SK-N-SH (cell line): ENCODE measurements at regions not wholly inside any gene's neighbourhood (a gene's known extent, or its start where the extent isn't known, plus 50 kb on each side); places are given as distances from the start of the nearest gene placed in this dataset.

ENCODE experiments used
- CTCF ChIA-PET: fragments of 300-600, 350-600 bp; formaldehyde crosslinking; extraction: SDS; loops from one replicate; lab custom pipeline; 2021; lab: Yijun Ruan, JAX
- POLR2A ChIA-PET: fragments of 350-600 bp; sonication (Branson Sonifier 250); formaldehyde crosslinking; extraction: SDS; loops from one replicate; lab custom pipeline; 2020; ENCODE audit warnings: antibody characterized with exemption, inconsistent platforms; lab: Yijun Ruan, JAX
- DNase-seq: peaks from one replicate; pipeline ENCODE4 v3.0.0; 2012
- H2AFZ ChIP-seq: fragments of 200-600 bp; sonication (generic); 2 replicates; pipeline ENCODE4 v1.8.1; 2016; ENCODE audit warnings: antibody characterized with exemption, mild to moderate bottlenecking, low read depth
- H3F3A ChIP-seq: fragments of 200-600 bp; sonication (generic); replicated peaks from 2 replicates; pipeline ENCODE3; 2016; ENCODE audit warnings: antibody characterized with exemption, mild to moderate bottlenecking; ENCODE audit not compliant: insufficient read depth
- H3K27ac ChIP-seq, 2 experiments: fragments of 200-500 bp in 1 of 2; fragments of 200-600 bp in 1 of 2; sonication (Bioruptor generic) in 1 of 2; sonication (generic), shearing (Covaris generic) in 1 of 2; 2 replicates each; pipeline versions ENCODE4 v1.5.1 to v1.6.1; 2014 to 2016; ENCODE audit warnings: low read depth in 2 of 2, inconsistent platforms in 1 of 2, low read length in 1 of 2, mild to moderate bottlenecking in 1 of 2, mixed read lengths in 1 of 2
- H3K27me3 ChIP-seq: fragments of 200-600 bp; sonication (generic), shearing (Covaris generic); 2 replicates; pipeline ENCODE4 v1.6.1; 2016; ENCODE audit warnings: mixed run types; ENCODE audit not compliant: insufficient read depth
- H3K36me3 ChIP-seq, 2 experiments: fragments of 200-500 bp in 1 of 2; fragments of 200-600 bp in 1 of 2; sonication (Bioruptor generic) in 1 of 2; sonication (generic) in 1 of 2; replicated peaks in 1 of 2; 2 replicates each; pipeline versions ENCODE3 to v1.5.1; 2014 to 2016; ENCODE audit warnings: low read length in 1 of 2, mild to moderate bottlenecking in 1 of 2; ENCODE audit not compliant: insufficient read depth in 2 of 2, control insufficient read depth in 1 of 2
- H3K4me1 ChIP-seq, 2 experiments: fragments of 200-500 bp in 1 of 2; fragments of 200-600 bp in 1 of 2; sonication (Bioruptor generic) in 1 of 2; sonication (generic), shearing (Covaris generic) in 1 of 2; 2 replicates each; pipeline versions ENCODE4 v1.5.1 to v1.6.1; 2014 to 2016; ENCODE audit warnings: low read depth in 1 of 2, low read length in 1 of 2, mixed run types in 1 of 2; ENCODE audit not compliant: insufficient read depth in 2 of 2, control insufficient read depth in 1 of 2
- H3K4me2 ChIP-seq: fragments of 200-600 bp; sonication (generic), shearing (Covaris generic); 2 replicates; pipeline ENCODE4 v1.6.1; 2017; ENCODE audit warnings: mixed run types
- H3K4me3 ChIP-seq, 2 experiments: fragments of 200-500 bp in 1 of 2; fragments of 200-600 bp in 1 of 2; sonication (Bioruptor generic) in 1 of 2; sonication (generic), shearing (Covaris generic) in 1 of 2; 2 replicates each; pipeline versions ENCODE4 v1.5.1 to v1.8.1; 2014 to 2016; ENCODE audit warnings: low read depth in 2 of 2, inconsistent platforms in 1 of 2, low read length in 1 of 2, mild to moderate bottlenecking in 1 of 2, mixed read lengths in 1 of 2, moderate library complexity in 1 of 2
- H3K79me2 ChIP-seq: fragments of 200-600 bp; sonication (generic); 2 replicates; pipeline ENCODE4 v1.8.1; 2017; ENCODE audit warnings: mild to moderate bottlenecking; ENCODE audit not compliant: insufficient read depth
- H3K9ac ChIP-seq: fragments of 200-600 bp; sonication (generic); 2 replicates; pipeline ENCODE4 v1.6.1; 2017; ENCODE audit warnings: mixed run types
- H3K9me2 ChIP-seq: fragments of 200-600 bp; sonication (generic); 2 replicates; pipeline ENCODE4 v1.6.1; 2017; ENCODE audit warnings: mixed run types
- H3K9me3 ChIP-seq: fragments of 200-600 bp; sonication (generic); 2 replicates; pipeline ENCODE4 v1.6.1; 2017; ENCODE audit warnings: mixed run types, mild to moderate bottlenecking, moderate library complexity
- H4K20me1 ChIP-seq: fragments of 200-600 bp; sonication (generic); 2 replicates; pipeline ENCODE4 v1.6.1; 2017; ENCODE audit warnings: mild to moderate bottlenecking, mixed run types; ENCODE audit not compliant: insufficient read depth
- EP300 ChIP-seq, 2 experiments: IDR thresholded peaks; 2 replicates each; pipeline versions ENCODE4 v1.4.0 to v1.6.1; 2012; ENCODE audit warnings: borderline replicate concordance in 1 of 2, low read depth in 1 of 2, low read length in 1 of 2
- GATA2 ChIP-seq: sonication (generic); formaldehyde crosslinking; IDR thresholded peaks from 2 replicates; pipeline ENCODE4 v1.5.0; 2020; ENCODE audit warnings: mild to moderate bottlenecking, missing genetic modification reagents
- MEF2A ChIP-seq: IDR thresholded peaks from 2 replicates; pipeline ENCODE4 v1.4.0; 2012; ENCODE audit warnings: low read depth, borderline replicate concordance
- POLR2AphosphoS5 ChIP-seq: IDR thresholded peaks from 2 replicates; pipeline ENCODE4 v1.6.1; 2012; ENCODE audit warnings: low read depth, low read length
- RAD21 ChIP-seq: IDR thresholded peaks from 2 replicates; pipeline ENCODE4 v1.6.1; 2012; ENCODE audit warnings: mild to moderate bottlenecking, low read length
- RFX5 ChIP-seq: IDR thresholded peaks from 2 replicates; pipeline ENCODE4 v1.6.1; 2012; ENCODE audit warnings: mild to moderate bottlenecking, improper control_type of control experiment, low read length
- SIN3A ChIP-seq: IDR thresholded peaks from 2 replicates; pipeline ENCODE4 v1.6.1; 2012; ENCODE audit warnings: low read depth, mild to moderate bottlenecking, low read length, moderate library complexity, borderline replicate concordance
- TCF12 ChIP-seq: IDR thresholded peaks from 2 replicates; pipeline ENCODE4 v1.4.0; 2012
- TEAD4 ChIP-seq: IDR thresholded peaks from 2 replicates; pipeline ENCODE4 v1.4.0; 2012; ENCODE audit warnings: mild to moderate bottlenecking, borderline replicate concordance; ENCODE audit not compliant: insufficient read depth
- YY1 ChIP-seq: IDR thresholded peaks from 2 replicates; pipeline ENCODE4 v1.4.0; 2012; ENCODE audit warnings: low read depth, mild to moderate bottlenecking
- WGBS: methylation state at CpG from one replicate; pipeline ENCODE4 v1.1.6; 2017; ENCODE audit warnings: low lambda C conversion rate; 5-methylcytosine and 5-hydroxymethylcytosine counted together
- TF ChIP-seq, protein P1 (sequence below): fragments of 150-350 bp; IDR thresholded peaks from 2 replicates; pipeline ENCODE4 v1.6.1; 2016; ENCODE audit warnings: mild to moderate bottlenecking, low read depth, low read length
- TF ChIP-seq, protein P2 (sequence below): IDR thresholded peaks from 2 replicates; pipeline ENCODE4 v1.4.0; 2012; ENCODE audit warnings: low read depth

DNA sequence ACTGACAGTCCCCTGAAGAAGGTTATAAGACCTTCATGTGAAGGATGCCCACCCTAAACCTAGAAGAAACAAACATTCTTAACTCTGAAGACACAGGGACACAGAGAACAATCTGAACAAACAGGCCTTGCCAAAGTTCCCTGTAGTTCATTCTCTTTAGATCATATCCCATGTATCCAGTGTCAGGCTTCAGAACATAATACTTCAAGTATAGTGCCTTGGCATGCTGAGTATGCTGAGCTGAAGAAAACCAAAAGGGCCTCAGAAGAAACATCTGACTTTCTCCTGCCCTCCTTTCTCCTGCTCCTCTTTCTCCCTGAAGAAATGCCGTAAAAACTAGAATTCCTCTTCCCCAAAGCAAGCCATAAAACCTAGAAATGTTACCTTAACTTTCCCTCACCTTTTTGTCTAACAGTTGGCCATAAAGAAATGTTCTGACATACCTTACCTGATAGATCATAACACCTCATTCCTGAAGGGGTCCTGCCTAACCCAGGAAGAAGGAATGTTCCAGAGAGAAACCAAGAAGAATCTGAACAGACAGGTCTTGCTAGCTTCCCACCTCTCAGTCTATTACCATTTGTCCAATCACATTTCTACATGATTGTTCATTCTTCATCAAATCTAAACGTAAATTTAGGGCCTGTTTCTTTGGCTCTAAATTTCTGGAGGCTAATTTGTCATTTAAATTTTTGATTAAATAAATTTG is 160.1 kb upstream of the ZC3H15 start:
- Histone ChIP-seq H3K9ac (no peak overlapping the region), H3K27me3 (no peaks in the 10 kb centered on the region), H3K4me1 (peaks cover 0 to 9% of the 10 kb centered on the region in 2 experiments; a peak in 2 of 4 replicates), H3K36me3 (no peaks in the 10 kb centered on the region), H3K9me3 (no peaks in the 10 kb centered on the region), H3K4me2 (no peak overlapping the region), H3K79me2 (no peaks in the 10 kb centered on the region), H3F3A (no peaks in the 10 kb centered on the region), H3K9me2 (no peaks in the 10 kb centered on the region), H3K27ac (no peak overlapping the region), H4K20me1 (no peaks in the 10 kb centered on the region), H3K4me3 (no peak overlapping the region), H2AFZ (no peak overlapping the region)
- no peak for TF ChIP-seq TCF12
- no peak for TF ChIP-seq SIN3A
- no peak for TF ChIP-seq RAD21
- TF ChIP-seq YY1: no peak
- no peak for TF ChIP-seq TEAD4
- TF ChIP-seq, protein P1, sequence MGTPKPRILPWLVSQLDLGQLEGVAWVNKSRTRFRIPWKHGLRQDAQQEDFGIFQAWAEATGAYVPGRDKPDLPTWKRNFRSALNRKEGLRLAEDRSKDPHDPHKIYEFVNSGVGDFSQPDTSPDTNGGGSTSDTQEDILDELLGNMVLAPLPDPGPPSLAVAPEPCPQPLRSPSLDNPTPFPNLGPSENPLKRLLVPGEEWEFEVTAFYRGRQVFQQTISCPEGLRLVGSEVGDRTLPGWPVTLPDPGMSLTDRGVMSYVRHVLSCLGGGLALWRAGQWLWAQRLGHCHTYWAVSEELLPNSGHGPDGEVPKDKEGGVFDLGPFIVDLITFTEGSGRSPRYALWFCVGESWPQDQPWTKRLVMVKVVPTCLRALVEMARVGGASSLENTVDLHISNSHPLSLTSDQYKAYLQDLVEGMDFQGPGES: no peak
- TF ChIP-seq POLR2AphosphoS5: no peak
- no peak for TF ChIP-seq EP300 (IDR thresholded peaks at IDR 0.05; ENCODE audit: borderline replicate concordance in 1 of 2, low read depth in 1 of 2, low read length in 1 of 2)
- WGBS: 72% methylated on average over 2 of the region's 2 CpGs
- POLR2A ChIA-PET: no interaction called here
- DNase-seq: no peak
- CTCF ChIA-PET: no interaction called here

DNA sequence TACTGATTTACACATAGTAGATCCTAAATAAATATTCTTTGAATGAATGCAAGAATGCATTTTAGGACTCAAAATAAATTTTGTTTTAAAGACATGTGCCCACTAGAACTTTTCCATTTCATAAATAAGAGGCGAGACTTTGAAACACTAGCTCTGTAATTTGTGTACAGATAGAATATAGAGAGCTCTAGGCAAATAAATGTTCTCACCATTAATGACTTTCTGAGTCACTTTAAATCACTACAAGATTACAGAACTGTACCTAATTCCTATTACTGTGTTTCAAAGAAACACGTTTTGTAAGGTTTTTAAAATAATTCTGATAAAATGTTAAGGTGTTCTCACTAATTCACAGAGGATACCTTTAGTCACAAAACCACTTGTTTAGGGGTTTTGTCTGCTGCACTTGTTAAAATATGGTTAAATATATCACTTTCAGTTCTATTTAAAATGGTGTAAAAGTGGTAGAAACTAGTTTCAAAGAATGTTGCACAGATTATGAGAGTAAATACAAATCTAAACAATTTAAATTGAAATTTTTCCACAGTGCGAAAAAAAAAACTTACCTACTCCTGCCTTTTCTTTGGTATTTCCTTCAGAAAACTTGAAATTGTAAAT is 158.7 kb upstream of the ZC3H15 start:
- H3K4me3 ChIP-seq: no peak overlapping the region
- no peak overlapping the region for H2AFZ ChIP-seq
- WGBS: 79% methylated on average over 3 of the region's 3 CpGs
- peaks cover 0 to 9% of the 10 kb centered on the region in 2 experiments; a peak in 2 of 4 replicates for H3K4me1 ChIP-seq
- H3K27me3 ChIP-seq: no peaks in the 10 kb centered on the region
- ChIA-PET POLR2A (no interaction called here), CTCF (no interaction called here)
- no peaks in the 10 kb centered on the region for H3K79me2 ChIP-seq
- no peak overlapping the region for H3K9ac ChIP-seq
- no peak overlapping the region for H3K4me2 ChIP-seq
- H3F3A ChIP-seq: no peaks in the 10 kb centered on the region
- no peaks in the 10 kb centered on the region for H3K9me2 ChIP-seq
- no peak overlapping the region; a peak in 1 of 4 replicates for H3K27ac ChIP-seq
- TF ChIP-seq MEF2A (no peak), RAD21 (no peak), EP300 (IDR thresholded peaks at IDR 0.05; ENCODE audit: borderline replicate concordance in 1 of 2, low read depth in 1 of 2, low read length in 1 of 2) (no peak), GATA2 (no peak), RFX5 (no peak)
- TF ChIP-seq, protein P2, sequence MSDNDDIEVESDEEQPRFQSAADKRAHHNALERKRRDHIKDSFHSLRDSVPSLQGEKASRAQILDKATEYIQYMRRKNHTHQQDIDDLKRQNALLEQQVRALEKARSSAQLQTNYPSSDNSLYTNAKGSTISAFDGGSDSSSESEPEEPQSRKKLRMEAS: no peak
- DNase-seq: no peak
- no peaks in the 10 kb centered on the region for H3K9me3 ChIP-seq
- H3K36me3 ChIP-seq: no peaks in the 10 kb centered on the region
- H4K20me1 ChIP-seq: no peaks in the 10 kb centered on the region
